H9 (cell line): ENCODE measurements at regions not wholly inside any gene's neighbourhood (a gene's known extent, or its start where the extent isn't known, plus 50 kb on each side); places are given as distances from the start of the nearest gene placed in this dataset.

Source experiments
- DNase-seq: peaks from one replicate; pipeline ENCODE4 v3.0.0-alpha.2; 2017
- H2AFZ ChIP-seq: one replicate; pipeline ENCODE4 v1.6.1; 2013; ENCODE audit warnings: mild to moderate bottlenecking, low read length, control low read depth, moderate library complexity
- H2AK5ac ChIP-seq: 2 replicates; pipeline ENCODE4 v1.6.1; 2013; ENCODE audit warnings: low read length, control low read depth, mixed read lengths; ENCODE audit not compliant: insufficient read length
- H2BK120ac ChIP-seq: one replicate; pipeline ENCODE4 v1.6.1; 2013; ENCODE audit warnings: low read depth, mild to moderate bottlenecking, low read length, control low read depth, inconsistent platforms; ENCODE audit not compliant: poor library complexity, severe bottlenecking
- H2BK12ac ChIP-seq: 2 replicates; pipeline ENCODE4 v1.6.1; 2013; ENCODE audit warnings: low read length, control low read depth, mixed read lengths, low read depth; ENCODE audit not compliant: insufficient read length
- H2BK15ac ChIP-seq: 2 replicates; pipeline ENCODE4 v1.6.1; 2013; ENCODE audit warnings: low read depth, low read length, control low read depth
- H2BK20ac ChIP-seq: one replicate; pipeline ENCODE4 v1.6.1; 2013; ENCODE audit warnings: low read depth, mild to moderate bottlenecking, low read length, control low read depth, inconsistent platforms; ENCODE audit not compliant: poor library complexity, severe bottlenecking
- H2BK5ac ChIP-seq: 2 replicates; pipeline ENCODE4 v1.6.1; 2013; ENCODE audit warnings: low read length, control low read depth, mixed read lengths; ENCODE audit not compliant: insufficient read length
- H3K14ac ChIP-seq: 2 replicates; pipeline ENCODE4 v1.6.1; 2013; ENCODE audit warnings: low read length, control low read depth; ENCODE audit not compliant: insufficient read depth
- H3K18ac ChIP-seq: 2 replicates; pipeline ENCODE4 v1.6.1; 2013; ENCODE audit warnings: low read depth, mild to moderate bottlenecking, mixed read lengths, low read length, control low read depth; ENCODE audit not compliant: insufficient read length
- H3K23ac ChIP-seq: 2 replicates; pipeline ENCODE4 v1.6.1; 2013; ENCODE audit warnings: low read length, control low read depth, mixed read lengths, low read depth; ENCODE audit not compliant: insufficient read length
- H3K23me2 ChIP-seq: 2 replicates; pipeline ENCODE4 v1.6.1; 2013; ENCODE audit warnings: low read depth, mild to moderate bottlenecking, mixed read lengths, low read length, control low read depth; ENCODE audit not compliant: insufficient read length, poor library complexity, severe bottlenecking
- H3K27ac ChIP-seq: 2 replicates; pipeline ENCODE4 v1.5.1; 2013; ENCODE audit warnings: low read length, control low read depth, mixed read lengths, low read depth; ENCODE audit not compliant: insufficient read length
- H3K27me3 ChIP-seq: 2 replicates; pipeline ENCODE4 v1.6.1; 2013; ENCODE audit warnings: low read length, control low read depth, inconsistent platforms; ENCODE audit not compliant: insufficient read depth
- H3K4ac ChIP-seq: 2 replicates; pipeline ENCODE4 v1.6.1; 2013; ENCODE audit warnings: low read depth, mild to moderate bottlenecking, control low read depth, inconsistent platforms, low read length, moderate library complexity
- H3K4me1 ChIP-seq: 2 replicates; pipeline ENCODE4 v1.6.1; 2013; ENCODE audit warnings: low read length, control low read depth, inconsistent platforms; ENCODE audit not compliant: insufficient read depth
- H3K4me2 ChIP-seq: 2 replicates; pipeline ENCODE4 v1.6.1; 2013; ENCODE audit warnings: low read length, control low read depth, mixed read lengths; ENCODE audit not compliant: insufficient read length, insufficient read depth
- H3K56ac ChIP-seq: 2 replicates; pipeline ENCODE4 v1.6.1; 2013; ENCODE audit warnings: low read depth, mild to moderate bottlenecking, mixed read lengths, low read length, control low read depth; ENCODE audit not compliant: insufficient read length
- H3K79me1 ChIP-seq: 2 replicates; pipeline ENCODE4 v1.6.1; 2013; ENCODE audit warnings: low read depth, mild to moderate bottlenecking, moderate library complexity, low read length, control low read depth, inconsistent platforms; ENCODE audit not compliant: insufficient read depth, poor library complexity, severe bottlenecking
- H3K79me2 ChIP-seq: 2 replicates; pipeline ENCODE4 v1.6.1; 2013; ENCODE audit warnings: low read length, control low read depth, inconsistent platforms; ENCODE audit not compliant: insufficient read depth
- H3K9ac ChIP-seq: 2 replicates; pipeline ENCODE4 v1.6.1; 2013; ENCODE audit warnings: low read length, control low read depth, mixed read lengths; ENCODE audit not compliant: insufficient read length; ENCODE audit errors: extremely low read depth
- H3K9me3 ChIP-seq: one replicate; pipeline ENCODE4 v1.6.1; 2013; ENCODE audit warnings: low read depth, low read length, inconsistent platforms; ENCODE audit not compliant: control insufficient read depth
- H3T11ph ChIP-seq: one replicate; pipeline ENCODE4 v1.6.1; 2013; ENCODE audit warnings: mild to moderate bottlenecking, low read length, control low read depth, inconsistent platforms
- H4K20me1 ChIP-seq: one replicate; pipeline ENCODE4 v1.6.1; 2013; ENCODE audit not compliant: control insufficient read depth, insufficient read length, insufficient read depth
- H4K5ac ChIP-seq: 2 replicates; pipeline ENCODE4 v1.6.1; 2013; ENCODE audit warnings: low read depth, mild to moderate bottlenecking, mixed read lengths, low read length, control low read depth; ENCODE audit not compliant: insufficient read length
- H4K8ac ChIP-seq: replicated peaks from 2 replicates; pipeline ENCODE4 v1.6.1; 2013; ENCODE audit warnings: low read length, control low read depth, mixed read lengths, low read depth; ENCODE audit not compliant: insufficient read length
- H4K91ac ChIP-seq: 2 replicates; pipeline ENCODE4 v1.6.1; 2013; ENCODE audit warnings: low read depth, mild to moderate bottlenecking, moderate library complexity, mixed read lengths, low read length, control low read depth; ENCODE audit not compliant: insufficient read length
- H3K27ac Mint-ChIP-seq, 3 experiments: 2 replicates in 2 of 3; 3 replicates in 1 of 3; pipeline ENCODE4 v1.8.0; 2020 to 2021; ENCODE audit warnings: mixed read lengths in 3 of 3, mild to moderate bottlenecking in 1 of 3, moderate library complexity in 1 of 3
- H3K27me3 Mint-ChIP-seq: 2 replicates; pipeline ENCODE4 v1.8.0; 2021; ENCODE audit warnings: low read depth, mild to moderate bottlenecking, moderate library complexity, mixed read lengths
- H3K36me3 Mint-ChIP-seq, 3 experiments: 2 replicates in 2 of 3; 3 replicates in 1 of 3; pipeline ENCODE4 v1.8.0; 2020 to 2021; ENCODE audit warnings: low read depth in 3 of 3, mixed read lengths in 3 of 3; ENCODE audit not compliant: insufficient read depth in 1 of 3
- H3K4me1 Mint-ChIP-seq, 2 experiments: 2 replicates each; pipeline ENCODE4 v1.8.0; 2020; ENCODE audit warnings: mixed read lengths in 2 of 2
- H3K4me3 Mint-ChIP-seq, 2 experiments: 2 replicates in 1 of 2; 3 replicates in 1 of 2; pipeline ENCODE4 v1.8.0; 2020 to 2021; ENCODE audit warnings: mild to moderate bottlenecking in 2 of 2, mixed read lengths in 2 of 2, moderate library complexity in 1 of 2
- H3K9me3 Mint-ChIP-seq, 2 experiments: 2 replicates in 1 of 2; 3 replicates in 1 of 2; pipeline ENCODE4 v1.8.0; 2020; ENCODE audit warnings: mild to moderate bottlenecking in 2 of 2, mixed read lengths in 2 of 2, moderate library complexity in 1 of 2
- WGBS: extraction: QIAGEN DNeasy Blood & Tissue Kit; methylation state at CpG from one replicate; pipeline ENCODE4 v1.1.7; 2013; ENCODE audit warnings: missing lambda C conversion rate, low lambda C conversion rate, mixed read lengths; ENCODE audit not compliant: insufficient read length; ENCODE audit errors: extremely low coverage; 5-methylcytosine and 5-hydroxymethylcytosine counted together
- TF ChIP-seq, protein P1 (sequence below): fragments of 200-600 bp; sonication (generic); conservative IDR thresholded peaks from 3 replicates; pipeline ENCODE4 v1.8.0; 2021; ENCODE audit warnings: antibody characterized with exemption, mild to moderate bottlenecking

- H3K4me3 Mint-ChIP-seq, result no peak overlapping the region; a peak in 1 of 5 replicates
- WGBS, result no CpG with 5 or more reads among the region's 3 CpGs
Observed at GRCh38 chr1:57600424-57600823, 176.6 kb upstream of the DAB1 start.

More at GRCh38 chr1:57600424-57600823, 176.6 kb upstream of the DAB1 start:
- no peak overlapping the region for H2BK5ac ChIP-seq
- H4K8ac ChIP-seq, result no peak overlapping the region
- no peaks in the 10 kb centered on the region for H4K20me1 ChIP-seq
- H3K4ac ChIP-seq, result no peak overlapping the region
- H3K14ac ChIP-seq, result no peak overlapping the region
- H4K91ac ChIP-seq, result no peak overlapping the region
- no peak overlapping the region for H3K23ac ChIP-seq
- H3K9ac ChIP-seq, result no peak overlapping the region
- H3T11ph ChIP-seq, result no peak overlapping the region
- H2BK15ac ChIP-seq, result no peak overlapping the region
- no peaks in the 10 kb centered on the region for H3K27me3 ChIP-seq
- H3K4me2 ChIP-seq, result peak overlapping the region; percentile 11
- no peaks in the 10 kb centered on the region for H3K9me3 ChIP-seq
- Mint-ChIP-seq H3K27me3 (peaks cover 2% of the 10 kb centered on the region; the same call in 1 of the 2 replicates), H3K4me1 (peaks cover 77 to 79% of the 10 kb centered on the region in 2 experiments), H3K9me3 (no peaks in the 10 kb centered on the region), H3K36me3 (peaks cover 0 to 5% (median 0%) of the 10 kb centered on the region in 3 experiments; a peak in 2 of 7 replicates), H3K27ac (peak overlapping the region in 2 of 3 experiments; percentile 74 to 93; a peak in 5 of 7 replicates)
- no peaks in the 10 kb centered on the region for H3K79me1 ChIP-seq
- H3K79me2 ChIP-seq, result no peaks in the 10 kb centered on the region
- H4K5ac ChIP-seq, result no peak overlapping the region
- H3K4me1 ChIP-seq, result peaks cover 24% of the 10 kb centered on the region
- no peak overlapping the region for H2AK5ac ChIP-seq
- H3K23me2 ChIP-seq, result no peaks in the 10 kb centered on the region
- peak; percentile 82 for DNase-seq
- H2BK120ac ChIP-seq, result no peak overlapping the region
- H3K18ac ChIP-seq, result no peak overlapping the region
- H3K27ac ChIP-seq, result peak overlapping the region; percentile 54
- no peak overlapping the region for H2AFZ ChIP-seq
- H2BK12ac ChIP-seq, result no peak overlapping the region
- TF ChIP-seq, protein P1, sequence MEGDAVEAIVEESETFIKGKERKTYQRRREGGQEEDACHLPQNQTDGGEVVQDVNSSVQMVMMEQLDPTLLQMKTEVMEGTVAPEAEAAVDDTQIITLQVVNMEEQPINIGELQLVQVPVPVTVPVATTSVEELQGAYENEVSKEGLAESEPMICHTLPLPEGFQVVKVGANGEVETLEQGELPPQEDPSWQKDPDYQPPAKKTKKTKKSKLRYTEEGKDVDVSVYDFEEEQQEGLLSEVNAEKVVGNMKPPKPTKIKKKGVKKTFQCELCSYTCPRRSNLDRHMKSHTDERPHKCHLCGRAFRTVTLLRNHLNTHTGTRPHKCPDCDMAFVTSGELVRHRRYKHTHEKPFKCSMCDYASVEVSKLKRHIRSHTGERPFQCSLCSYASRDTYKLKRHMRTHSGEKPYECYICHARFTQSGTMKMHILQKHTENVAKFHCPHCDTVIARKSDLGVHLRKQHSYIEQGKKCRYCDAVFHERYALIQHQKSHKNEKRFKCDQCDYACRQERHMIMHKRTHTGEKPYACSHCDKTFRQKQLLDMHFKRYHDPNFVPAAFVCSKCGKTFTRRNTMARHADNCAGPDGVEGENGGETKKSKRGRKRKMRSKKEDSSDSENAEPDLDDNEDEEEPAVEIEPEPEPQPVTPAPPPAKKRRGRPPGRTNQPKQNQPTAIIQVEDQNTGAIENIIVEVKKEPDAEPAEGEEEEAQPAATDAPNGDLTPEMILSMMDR, result no peak
- no peak overlapping the region for H2BK20ac ChIP-seq
- no peak overlapping the region for H3K56ac ChIP-seq
